ENCODE measurements at regions not wholly inside any gene's neighbourhood (a gene's known extent, or its start where the extent isn't known, plus 50 kb on each side); places are given as distances from the start of the nearest gene placed in this dataset.

DNA sequence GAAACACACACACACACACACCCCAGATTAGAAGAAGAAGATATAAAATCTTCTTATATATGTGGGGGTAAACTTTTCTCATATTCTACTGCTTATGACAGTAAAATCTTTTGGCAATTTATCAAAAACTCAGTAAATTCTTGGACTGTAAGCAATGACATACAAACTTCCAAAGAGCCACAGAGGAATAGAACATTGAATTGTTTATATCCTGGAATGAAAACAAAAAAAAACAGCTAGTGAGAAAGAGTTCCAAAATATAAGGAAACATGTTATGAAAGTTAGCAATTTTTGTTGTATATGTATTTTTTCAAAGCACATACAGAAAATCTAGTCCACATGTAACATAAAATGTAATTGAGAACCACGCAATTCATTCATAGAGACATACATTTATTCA, 764.9 kb downstream of the DSC3 start:
- H3K27me3 Mint-ChIP-seq: no peaks in the 10 kb centered on the region
- H3K9me3 Mint-ChIP-seq (ENCODE audit: low read depth): no peaks in the 10 kb centered on the region
- H3K4me1 Mint-ChIP-seq: no peaks in the 10 kb centered on the region
- intact Hi-C loops (cut with DNase I, micrococcal nuclease): no loop called here
- DNase-seq: no peak
- H3K36me3 Mint-ChIP-seq (ENCODE audit: low read depth): no peaks in the 10 kb centered on the region
- H3K27ac Mint-ChIP-seq: no peak overlapping the region
- CTCF ChIA-PET: interaction anchor here (0.6 kb wide), 2 partner anchors 615 to 947 kb away, joined by 3 read pairs; no protein-coding TSS in a partner anchor
- POLR2A ChIA-PET: no interaction called here
- H3K4me3 Mint-ChIP-seq: no peak overlapping the region
- ATAC-seq: no peak

DNA sequence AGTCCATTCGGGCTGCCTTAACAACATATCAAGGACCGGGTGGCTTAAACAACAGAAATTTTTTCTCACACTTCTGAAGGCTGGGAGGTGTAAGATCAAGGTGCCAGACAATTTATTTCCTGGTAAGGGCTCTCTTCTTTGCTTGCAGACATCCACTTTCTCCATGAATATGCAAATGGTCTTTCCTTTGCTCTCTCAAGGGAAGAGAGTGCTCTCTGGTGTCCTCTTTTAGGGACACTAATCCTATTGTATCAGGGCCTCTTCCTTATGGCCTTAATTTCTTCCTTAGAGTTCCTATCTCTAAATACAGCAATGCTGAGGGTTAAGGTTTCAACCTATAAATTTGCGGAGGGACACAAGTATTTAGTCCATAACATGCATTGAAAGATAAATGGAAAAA, 770.8 kb downstream of the DSC3 start:
- H3K4me1 Mint-ChIP-seq: no peaks in the 10 kb centered on the region
- H3K27me3 Mint-ChIP-seq: no peaks in the 10 kb centered on the region
- no peak for ATAC-seq
- no peak overlapping the region for H3K4me3 Mint-ChIP-seq
- ChIA-PET POLR2A (no interaction called here), CTCF (no interaction called here)
- no peak for DNase-seq
- peaks cover 7% of the 10 kb centered on the region for H3K9me3 Mint-ChIP-seq (ENCODE audit: low read depth)
- intact Hi-C loops (cut with DNase I, micrococcal nuclease): no loop called here
- no peaks in the 10 kb centered on the region for H3K36me3 Mint-ChIP-seq (ENCODE audit: low read depth)
- H3K27ac Mint-ChIP-seq: no peak overlapping the region

DNA sequence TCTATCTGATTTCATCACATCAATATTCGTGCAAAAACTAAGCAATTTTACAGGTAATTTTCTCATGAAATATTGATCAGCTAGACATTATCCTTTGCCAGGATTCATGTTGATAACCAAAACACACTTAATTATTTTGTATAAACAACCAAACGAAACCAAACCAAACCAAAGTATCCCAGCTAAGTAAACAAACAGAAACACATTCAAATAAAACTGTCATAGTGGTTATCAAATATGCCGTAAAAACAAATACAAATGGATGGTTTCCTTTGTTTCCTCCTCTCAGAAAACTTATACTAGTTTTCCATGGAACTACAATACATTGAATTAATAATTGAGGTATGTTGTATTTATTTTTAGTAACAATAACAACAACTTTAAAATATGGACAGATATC, 777.4 kb downstream of the DSC3 start:
- CTCF ChIA-PET: interaction anchor here (1.3 kb wide), 1 partner anchor 16 kb away, joined by 7 read pairs; no protein-coding TSS in a partner anchor
- H3K4me1 Mint-ChIP-seq: no peaks in the 10 kb centered on the region
- no peak overlapping the region for H3K4me3 Mint-ChIP-seq
- H3K36me3 Mint-ChIP-seq (ENCODE audit: low read depth): no peaks in the 10 kb centered on the region
- POLR2A ChIA-PET: no interaction called here
- intact Hi-C loops (cut with DNase I, micrococcal nuclease): no loop called here
- ATAC-seq: no peak
- no peaks in the 10 kb centered on the region for H3K27me3 Mint-ChIP-seq
- peaks cover 7% of the 10 kb centered on the region for H3K9me3 Mint-ChIP-seq (ENCODE audit: low read depth)
- no peak for DNase-seq
- H3K27ac Mint-ChIP-seq: no peak overlapping the region

DNA sequence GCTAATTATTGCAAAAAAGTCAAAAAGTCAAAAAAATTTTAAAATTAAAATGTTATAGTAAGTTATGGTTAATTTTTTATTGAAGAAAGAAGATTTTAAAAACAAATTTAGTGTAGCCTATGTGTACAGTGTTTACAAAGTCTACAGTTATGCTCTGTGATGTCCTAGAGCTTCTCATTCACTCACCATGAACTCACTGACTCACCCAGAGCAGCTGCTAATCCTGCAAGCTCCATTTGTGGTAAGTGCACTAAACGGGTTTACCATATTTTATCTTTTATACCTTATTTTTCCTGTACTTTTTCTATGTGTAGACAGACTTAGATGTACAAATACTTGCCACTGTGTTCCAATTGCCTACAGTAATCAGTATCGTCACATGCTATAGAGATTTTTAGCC, 788.2 kb downstream of the DSC3 start:
- Mint-ChIP-seq H3K4me3 (no peak overlapping the region), H3K27ac (no peak overlapping the region), H3K9me3 (ENCODE audit: low read depth) (peaks cover 11% of the 10 kb centered on the region), H3K36me3 (ENCODE audit: low read depth) (no peaks in the 10 kb centered on the region), H3K4me1 (no peaks in the 10 kb centered on the region), H3K27me3 (no peaks in the 10 kb centered on the region)
- ATAC-seq (no peak), DNase-seq (no peak)
- ChIA-PET CTCF (no interaction called here), POLR2A (no interaction called here)
- intact Hi-C loops (cut with DNase I, micrococcal nuclease): no loop called here

DNA sequence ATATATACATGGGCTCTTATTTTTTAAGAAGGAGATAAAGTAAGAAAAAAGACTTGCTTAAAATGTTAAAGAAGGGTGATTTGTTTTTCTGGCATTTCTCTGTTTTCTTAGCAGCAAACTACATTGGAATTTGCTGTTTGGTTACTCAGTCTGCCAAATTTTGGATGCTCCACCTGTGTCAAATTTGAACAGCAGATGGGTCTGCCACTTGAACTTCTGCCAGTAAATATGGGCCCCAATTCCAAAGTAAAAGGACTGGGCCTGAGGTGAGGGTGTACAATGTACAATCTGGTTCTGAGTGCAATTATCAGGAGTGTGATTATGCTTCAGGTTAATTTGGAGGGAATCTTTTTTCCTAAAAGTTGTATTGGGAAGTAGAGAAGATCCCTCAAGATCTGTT, 794.5 kb downstream of the DSC3 start:
- peaks cover 6% of the 10 kb centered on the region for H3K9me3 Mint-ChIP-seq (ENCODE audit: low read depth)
- DNase-seq (no peak), ATAC-seq (no peak)
- H3K27me3 Mint-ChIP-seq: no peaks in the 10 kb centered on the region
- intact Hi-C loops (cut with DNase I, micrococcal nuclease): no loop called here
- H3K4me1 Mint-ChIP-seq: no peaks in the 10 kb centered on the region
- no peak overlapping the region for H3K27ac Mint-ChIP-seq
- CTCF ChIA-PET: no interaction called here
- POLR2A ChIA-PET: no interaction called here
- no peaks in the 10 kb centered on the region for H3K36me3 Mint-ChIP-seq (ENCODE audit: low read depth)
- H3K4me3 Mint-ChIP-seq: no peak overlapping the region

DNA sequence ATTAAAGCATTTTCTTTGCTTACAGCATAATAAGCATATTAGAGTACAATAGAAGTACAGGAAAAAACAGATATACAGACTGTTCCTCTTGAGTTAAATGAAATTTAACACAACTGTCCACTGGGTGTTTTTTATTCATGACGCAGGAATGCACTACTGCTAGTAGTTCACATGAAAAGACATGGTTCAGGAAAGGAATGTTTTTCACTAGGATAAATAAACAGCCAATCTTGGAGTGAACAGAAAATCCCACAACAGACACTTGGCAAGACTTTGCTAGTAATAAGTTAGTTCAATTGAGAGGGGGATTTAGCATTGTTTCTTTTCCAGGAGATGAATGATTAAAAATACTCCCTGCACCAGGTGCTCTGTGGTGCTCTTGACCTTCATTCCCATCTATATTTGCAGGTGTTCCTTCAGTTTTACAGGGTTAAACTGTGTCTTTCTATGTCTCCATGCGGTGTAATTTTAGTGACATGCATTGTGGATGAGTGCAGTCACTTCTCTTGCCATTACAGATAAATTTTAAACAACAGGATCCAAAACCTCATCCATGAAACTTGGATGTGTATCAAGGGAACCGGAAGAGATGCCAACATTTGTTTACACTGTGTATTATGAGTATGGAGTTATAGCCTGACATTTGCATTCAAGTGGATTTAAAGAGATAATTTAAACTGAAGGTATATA, 796.6 kb downstream of the DSC3 start:
- DNase-seq (no peak), ATAC-seq (no peak)
- no peak overlapping the region for H3K4me3 Mint-ChIP-seq
- no peaks in the 10 kb centered on the region for H3K36me3 Mint-ChIP-seq (ENCODE audit: low read depth)
- no peaks in the 10 kb centered on the region for H3K4me1 Mint-ChIP-seq
- H3K27ac Mint-ChIP-seq: no peak overlapping the region
- POLR2A ChIA-PET: no interaction called here
- H3K27me3 Mint-ChIP-seq: no peaks in the 10 kb centered on the region
- H3K9me3 Mint-ChIP-seq (ENCODE audit: low read depth): peaks cover 9% of the 10 kb centered on the region
- CTCF ChIA-PET: no interaction called here
- intact Hi-C loops (cut with DNase I, micrococcal nuclease): no loop called here

DNA sequence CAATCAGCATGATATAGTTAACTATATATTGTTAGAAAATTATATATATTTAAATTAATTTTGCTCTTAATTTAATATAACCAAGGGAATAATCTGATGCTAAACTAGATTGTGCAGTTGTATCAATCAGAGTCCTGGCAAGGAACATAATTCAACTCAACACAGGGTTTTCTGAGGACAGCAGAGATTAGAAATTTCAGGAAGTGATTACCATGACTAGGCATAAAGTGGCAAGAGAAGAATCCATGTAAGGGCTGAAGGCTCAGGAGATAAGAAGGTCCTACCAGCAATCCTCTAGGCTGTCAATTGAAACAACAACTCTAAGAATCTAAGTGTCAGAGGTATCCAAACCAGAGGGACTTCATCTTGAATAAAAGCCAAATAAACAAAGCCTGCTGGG, 807.8 kb downstream of the DSC3 start:
- H3K36me3 Mint-ChIP-seq (ENCODE audit: low read depth): no peaks in the 10 kb centered on the region
- intact Hi-C loops (cut with DNase I, micrococcal nuclease): no loop called here

DNA sequence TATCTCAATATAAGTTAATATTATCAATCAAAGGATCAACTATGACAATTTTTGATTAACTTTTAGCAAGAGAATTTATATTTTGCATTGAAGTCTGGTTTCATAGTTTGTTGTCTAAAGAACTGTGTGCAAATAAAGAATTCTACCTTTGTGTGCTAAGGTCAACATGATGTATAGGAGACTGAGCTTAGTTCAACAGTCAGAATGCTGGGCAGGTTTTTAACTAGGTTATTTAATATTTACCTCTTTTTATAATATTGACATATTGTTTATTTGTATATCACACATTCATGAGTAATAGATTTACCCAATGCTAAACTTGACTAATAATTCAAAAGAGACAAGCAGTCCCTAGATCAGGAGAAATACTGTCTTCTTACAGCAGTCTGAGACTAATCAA, 831.4 kb downstream of the DSC3 start:
- Mint-ChIP-seq H3K36me3 (ENCODE audit: low read depth) (no peaks in the 10 kb centered on the region), H3K9me3 (ENCODE audit: low read depth) (peaks cover 5% of the 10 kb centered on the region), H3K4me3 (no peak overlapping the region), H3K4me1 (no peaks in the 10 kb centered on the region), H3K27me3 (no peaks in the 10 kb centered on the region), H3K27ac (no peak overlapping the region)
- CTCF ChIA-PET: no interaction called here
- DNase-seq (no peak), ATAC-seq (no peak)
- POLR2A ChIA-PET: no interaction called here
- intact Hi-C loops (cut with DNase I, micrococcal nuclease): no loop called here

More for the DNA sequence above, 807.8 kb downstream of the DSC3 start:
- Mint-ChIP-seq H3K27ac (no peak overlapping the region), H3K27me3 (no peaks in the 10 kb centered on the region), H3K9me3 (ENCODE audit: low read depth) (peaks cover 11% of the 10 kb centered on the region), H3K4me3 (no peak overlapping the region), H3K4me1 (no peaks in the 10 kb centered on the region)
- ATAC-seq (no peak), DNase-seq (no peak)
- ChIA-PET POLR2A (no interaction called here), CTCF (no interaction called here)

DNA sequence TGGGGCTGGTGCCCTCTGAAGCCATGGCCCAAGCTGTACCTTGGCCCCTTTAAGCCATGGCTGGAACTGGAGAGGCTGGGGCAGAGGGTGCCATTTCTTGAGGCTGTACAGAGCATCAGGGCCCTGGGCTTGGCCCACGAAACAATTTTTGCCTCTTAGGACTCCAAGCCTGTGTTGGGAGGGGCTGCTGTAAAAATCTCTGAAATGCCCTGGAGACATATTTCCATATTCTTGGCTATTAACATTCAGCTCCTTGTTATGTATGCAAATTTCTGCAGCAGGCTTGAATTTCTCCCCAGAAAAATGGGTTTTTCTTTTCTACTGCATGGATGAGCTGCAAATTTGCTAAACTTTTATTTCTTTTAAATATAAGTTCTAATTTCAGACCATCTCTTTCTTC, 834.0 kb downstream of the DSC3 start:
- Mint-ChIP-seq H3K4me3 (no peak overlapping the region), H3K27me3 (no peaks in the 10 kb centered on the region), H3K4me1 (no peaks in the 10 kb centered on the region), H3K36me3 (ENCODE audit: low read depth) (no peaks in the 10 kb centered on the region), H3K9me3 (ENCODE audit: low read depth) (peaks cover 7% of the 10 kb centered on the region), H3K27ac (no peak overlapping the region)
- ATAC-seq (no peak), DNase-seq (no peak)
- intact Hi-C loops (cut with DNase I, micrococcal nuclease): no loop called here
- POLR2A ChIA-PET: no interaction called here
- CTCF ChIA-PET: no interaction called here

DNA sequence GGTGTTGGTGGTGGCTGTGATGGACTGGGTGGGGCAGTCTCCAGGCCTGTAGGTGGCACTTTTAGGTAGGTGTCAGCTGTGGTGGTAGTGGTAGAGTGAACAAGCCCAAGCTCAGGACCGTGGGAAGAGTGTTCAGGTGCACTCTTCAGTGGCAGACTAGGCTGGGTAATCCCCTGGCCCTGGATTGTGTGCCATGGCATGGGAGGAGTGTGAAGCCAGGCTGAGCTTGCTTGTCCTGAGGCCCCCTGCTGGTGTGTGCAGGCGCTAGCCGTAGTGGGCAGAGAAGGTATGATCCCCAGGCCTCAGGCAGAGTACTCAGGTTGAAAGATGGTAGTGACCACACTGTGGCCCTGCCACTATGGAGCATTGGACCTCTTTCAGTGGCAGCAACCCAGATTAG, 850.3 kb downstream of the DSC3 start:
- H3K9me3 Mint-ChIP-seq (ENCODE audit: low read depth): peaks cover 21% of the 10 kb centered on the region
- no peak overlapping the region for H3K27ac Mint-ChIP-seq
- no peaks in the 10 kb centered on the region for H3K36me3 Mint-ChIP-seq (ENCODE audit: low read depth)
- CTCF ChIA-PET: interaction anchor here (0.6 kb wide), 1 partner anchor 81 kb away, joined by 3 read pairs; no protein-coding TSS in a partner anchor
- DNase-seq: peak; percentile 7
- intact Hi-C loops (cut with DNase I, micrococcal nuclease): no loop called here
- no peak overlapping the region for H3K4me3 Mint-ChIP-seq
- H3K27me3 Mint-ChIP-seq: no peaks in the 10 kb centered on the region
- no peaks in the 10 kb centered on the region for H3K4me1 Mint-ChIP-seq
- no peak for ATAC-seq
- POLR2A ChIA-PET: no interaction called here

DNA sequence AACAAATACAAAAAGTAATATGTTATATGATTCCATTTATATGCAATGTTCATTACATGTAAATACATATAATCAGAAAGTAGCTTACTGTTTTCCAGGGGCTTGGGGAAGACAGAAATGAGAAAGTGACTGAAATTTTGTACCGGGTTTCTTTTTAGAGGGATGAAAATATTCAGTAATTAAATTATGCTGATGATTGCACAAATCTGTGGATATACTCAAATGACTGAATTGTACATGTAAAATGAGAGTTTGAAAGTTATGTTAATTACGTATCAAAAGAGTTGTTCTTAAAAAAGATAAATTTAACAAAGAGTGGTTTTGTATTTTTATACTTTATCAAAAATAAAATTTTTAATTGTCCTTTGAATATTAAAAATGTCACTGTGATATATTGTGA, 856.3 kb downstream of the DSC3 start:
- Mint-ChIP-seq H3K9me3 (ENCODE audit: low read depth) (peaks cover 6% of the 10 kb centered on the region), H3K4me1 (no peaks in the 10 kb centered on the region), H3K4me3 (no peak overlapping the region), H3K27ac (no peak overlapping the region), H3K27me3 (no peaks in the 10 kb centered on the region), H3K36me3 (ENCODE audit: low read depth) (no peaks in the 10 kb centered on the region)
- ChIA-PET CTCF (no interaction called here), POLR2A (no interaction called here)
- intact Hi-C loops (cut with DNase I, micrococcal nuclease): no loop called here
- ATAC-seq (no peak), DNase-seq (no peak)

DNA sequence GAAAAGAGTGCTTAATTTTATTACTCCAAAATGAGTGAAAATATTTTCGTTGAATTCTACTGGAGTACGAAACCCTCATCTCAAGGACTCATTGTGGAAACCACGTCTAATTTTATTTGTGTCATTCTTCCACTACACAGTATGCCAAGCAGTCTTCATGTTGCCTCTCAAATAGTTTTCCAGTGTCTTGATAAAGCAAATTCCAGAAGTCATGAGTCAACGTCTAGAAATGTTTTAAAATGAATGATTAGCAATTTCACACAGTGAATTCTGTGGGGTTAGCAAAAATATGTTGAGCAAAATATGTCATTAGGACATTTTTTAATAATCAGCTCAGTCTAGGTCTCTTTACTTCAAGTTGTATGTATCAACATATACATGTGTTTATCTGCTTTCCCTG, 865.5 kb downstream of the DSC3 start:
- no peak for DNase-seq
- no peak overlapping the region for H3K27ac Mint-ChIP-seq

More for the DNA sequence above, 865.5 kb downstream of the DSC3 start:
- Mint-ChIP-seq H3K4me1 (no peaks in the 10 kb centered on the region), H3K27me3 (no peaks in the 10 kb centered on the region), H3K4me3 (no peak overlapping the region), H3K9me3 (ENCODE audit: low read depth) (peaks cover 20% of the 10 kb centered on the region), H3K36me3 (ENCODE audit: low read depth) (no peaks in the 10 kb centered on the region)
- CTCF ChIA-PET: interaction anchor here (0.6 kb wide), 1 partner anchor 8 kb away, joined by 3 read pairs; no protein-coding TSS in a partner anchor
- POLR2A ChIA-PET: no interaction called here
- no peak for ATAC-seq
- intact Hi-C loops (cut with DNase I, micrococcal nuclease): no loop called here
